ENCODE measurements at regions not wholly inside any gene's neighbourhood (a gene's known extent, or its start where the extent isn't known, plus 50 kb on each side); places are given as distances from the start of the nearest gene placed in this dataset.
A peak's percentile ranks its signal among the peaks of the same experiment; 100 is the strongest.
"Not testable (repeated sequence)": the region's sequence is repeated elsewhere in the genome, so short reads cannot be mapped to it uniquely, and the experiment has no call there.

- no peak for DNase-seq
Measured at GRCh38 chr14:58961045-58961731, 227.3 kb upstream of the DAAM1 start.

- DNase-seq: no peak
Measured at GRCh38 chr14:58963873-58964597, 224.4 kb upstream of the DAAM1 start.

- DNase-seq: no peak
Measured at GRCh38 chr14:58964598-58964928, 223.9 kb upstream of the DAAM1 start.

GRCh38 chr14:58965601-58966000 lies 222.9 kb upstream of the DAAM1 start:
- no peak for DNase-seq

GRCh38 chr14:58966997-58967396 lies 221.5 kb upstream of the DAAM1 start:
- DNase-seq: no peak

GRCh38 chr14:58969951-58970751 lies 218.3 kb upstream of the DAAM1 start:
- DNase-seq: peak; percentile 34

- DNase-seq: no peak
Measured at GRCh38 chr14:58972233-58973017, 216.0 kb upstream of the DAAM1 start.

- DNase-seq: no peak
Measured at GRCh38 chr14:58977366-58977765, 211.1 kb upstream of the DAAM1 start.

GRCh38 chr14:58978343-58978742 lies 210.1 kb upstream of the DAAM1 start:
- no peak for DNase-seq

GRCh38 chr14:58979325-58979724 lies 209.1 kb upstream of the DAAM1 start:
- no peak for DNase-seq

GRCh38 chr14:58981840-58982239 lies 206.6 kb upstream of the DAAM1 start:
- DNase-seq: no peak

- DNase-seq: no peak
Measured at GRCh38 chr14:58985786-58986185, 202.7 kb upstream of the DAAM1 start.

GRCh38 chr14:58987591-58987990 lies 200.9 kb upstream of the DAAM1 start:
- DNase-seq: no peak

GRCh38 chr14:58992935-58993334 lies 195.5 kb upstream of the DAAM1 start:
- no peak for DNase-seq

GRCh38 chr14:58994130-58994529 lies 194.3 kb upstream of the DAAM1 start:
- DNase-seq: no peak

GRCh38 chr14:59004012-59004411 lies 184.5 kb upstream of the DAAM1 start:
- no peak for DNase-seq

GRCh38 chr14:59006179-59006578 lies 182.3 kb upstream of the DAAM1 start:
- not testable (repeated sequence) for DNase-seq

GRCh38 chr14:59009967-59010366 lies 178.5 kb upstream of the DAAM1 start:
- no peak for DNase-seq

GRCh38 chr14:59013672-59014298 lies 174.7 kb upstream of the DAAM1 start:
- DNase-seq: peak; percentile 57

GRCh38 chr14:59015482-59015881 lies 173.0 kb upstream of the DAAM1 start:
- no peak for DNase-seq

GRCh38 chr14:59017285-59017965 lies 171.0 kb upstream of the DAAM1 start:
- no peak for DNase-seq

GRCh38 chr14:59018460-59018859 lies 170.0 kb upstream of the DAAM1 start:
- DNase-seq: no peak

Measured in NCI-H226 (cell line).